Lower leg skin (tissue), 3 donors: ENCODE measurements at regions not wholly inside any gene's neighbourhood (a gene's known extent, or its start where the extent isn't known, plus 50 kb on each side); places are given as distances from the start of the nearest gene placed in this dataset.

Experiments
- POLR2A ChIP-seq, 2 donors: fragments of 450-650 bp; IDR thresholded peaks; one replicate each; pipeline ENCODE4 v1.6.1; 2016 to 2017; ENCODE audit warnings: antibody characterized with exemption in 2 of 2, mild to moderate bottlenecking in 1 of 2, moderate library complexity in 1 of 2
- TF ChIP-seq, protein P1 (sequence below), 3 donors: fragments of 450-650 bp; IDR thresholded peaks; one replicate each; pipeline ENCODE4 v1.5.1; 2016; ENCODE audit warnings: antibody characterized with exemption in 3 of 3, mild to moderate bottlenecking in 3 of 3, moderate library complexity in 2 of 3

DNA sequence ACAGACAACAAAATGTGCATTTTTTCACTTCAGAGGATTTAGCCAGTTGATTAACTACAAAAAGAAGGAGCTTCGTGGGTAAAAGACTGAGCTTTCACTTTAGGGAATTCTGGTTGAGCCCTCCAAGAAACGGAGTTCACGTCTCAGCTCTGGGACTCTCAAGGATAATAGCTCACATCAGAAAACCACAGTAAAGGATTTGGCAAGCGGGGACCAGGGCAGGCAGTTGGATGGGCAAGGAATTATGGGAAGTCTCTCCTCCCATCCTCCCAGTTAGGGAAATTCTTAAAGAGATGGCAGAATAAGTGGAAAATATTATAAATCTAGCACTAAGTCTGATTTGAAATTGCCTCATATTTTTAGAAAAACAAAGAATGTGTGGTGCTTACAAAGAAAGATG is 188.3 kb upstream of the EOMES start:
- TF ChIP-seq, protein P1, sequence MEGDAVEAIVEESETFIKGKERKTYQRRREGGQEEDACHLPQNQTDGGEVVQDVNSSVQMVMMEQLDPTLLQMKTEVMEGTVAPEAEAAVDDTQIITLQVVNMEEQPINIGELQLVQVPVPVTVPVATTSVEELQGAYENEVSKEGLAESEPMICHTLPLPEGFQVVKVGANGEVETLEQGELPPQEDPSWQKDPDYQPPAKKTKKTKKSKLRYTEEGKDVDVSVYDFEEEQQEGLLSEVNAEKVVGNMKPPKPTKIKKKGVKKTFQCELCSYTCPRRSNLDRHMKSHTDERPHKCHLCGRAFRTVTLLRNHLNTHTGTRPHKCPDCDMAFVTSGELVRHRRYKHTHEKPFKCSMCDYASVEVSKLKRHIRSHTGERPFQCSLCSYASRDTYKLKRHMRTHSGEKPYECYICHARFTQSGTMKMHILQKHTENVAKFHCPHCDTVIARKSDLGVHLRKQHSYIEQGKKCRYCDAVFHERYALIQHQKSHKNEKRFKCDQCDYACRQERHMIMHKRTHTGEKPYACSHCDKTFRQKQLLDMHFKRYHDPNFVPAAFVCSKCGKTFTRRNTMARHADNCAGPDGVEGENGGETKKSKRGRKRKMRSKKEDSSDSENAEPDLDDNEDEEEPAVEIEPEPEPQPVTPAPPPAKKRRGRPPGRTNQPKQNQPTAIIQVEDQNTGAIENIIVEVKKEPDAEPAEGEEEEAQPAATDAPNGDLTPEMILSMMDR (IDR thresholded peaks at IDR 0.05), result no peak
- TF ChIP-seq POLR2A (IDR thresholded peaks at IDR 0.05), result no peak
